GM20000 (cell line): ENCODE measurements at regions not wholly inside any gene's neighbourhood (a gene's known extent, or its start where the extent isn't known, plus 50 kb on each side); places are given as distances from the start of the nearest gene placed in this dataset.

Source experiments
- DNase-seq: peaks from one replicate; pipeline ENCODE4 v3.0.0; 2012; ENCODE audit warnings: low spot score
- TF ChIP-seq, protein P1 (sequence below): IDR thresholded peaks from 2 replicates; pipeline ENCODE4 v1.5.1; 2012; ENCODE audit warnings: mild to moderate bottlenecking, control low read depth; ENCODE audit errors: extremely low read depth, missing control alignments

DNA sequence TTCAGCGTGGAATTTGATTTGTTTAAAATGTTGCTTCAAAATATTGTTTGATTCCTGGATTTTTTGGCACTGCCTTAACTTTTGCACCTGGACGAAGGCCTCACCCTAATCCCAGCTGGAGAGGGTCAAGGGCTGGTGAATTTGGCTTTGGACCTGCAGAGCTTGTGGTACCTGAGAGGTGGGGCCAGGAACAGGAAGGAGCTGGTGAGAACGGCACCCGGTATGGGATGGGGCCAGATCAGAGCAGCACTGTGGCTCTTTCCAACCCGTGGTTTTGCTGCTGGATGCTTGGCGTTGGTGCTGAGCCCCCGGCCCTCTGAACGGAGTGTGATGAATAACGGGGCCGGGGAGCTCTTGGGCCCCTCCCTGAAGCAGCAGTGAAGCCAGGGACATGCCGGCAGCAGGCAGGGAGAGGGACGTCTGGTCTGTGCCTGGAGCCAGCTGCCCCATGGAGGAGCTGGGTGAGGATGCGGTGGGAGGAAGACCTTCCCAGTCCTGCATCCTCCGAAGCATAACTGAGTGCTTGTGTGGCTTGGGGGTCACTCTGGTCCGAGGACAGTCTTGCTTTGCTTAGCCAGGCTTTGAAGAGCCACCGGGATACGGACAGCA, 275.4 kb downstream of the SEC14L1 start:
- TF ChIP-seq, protein P1, sequence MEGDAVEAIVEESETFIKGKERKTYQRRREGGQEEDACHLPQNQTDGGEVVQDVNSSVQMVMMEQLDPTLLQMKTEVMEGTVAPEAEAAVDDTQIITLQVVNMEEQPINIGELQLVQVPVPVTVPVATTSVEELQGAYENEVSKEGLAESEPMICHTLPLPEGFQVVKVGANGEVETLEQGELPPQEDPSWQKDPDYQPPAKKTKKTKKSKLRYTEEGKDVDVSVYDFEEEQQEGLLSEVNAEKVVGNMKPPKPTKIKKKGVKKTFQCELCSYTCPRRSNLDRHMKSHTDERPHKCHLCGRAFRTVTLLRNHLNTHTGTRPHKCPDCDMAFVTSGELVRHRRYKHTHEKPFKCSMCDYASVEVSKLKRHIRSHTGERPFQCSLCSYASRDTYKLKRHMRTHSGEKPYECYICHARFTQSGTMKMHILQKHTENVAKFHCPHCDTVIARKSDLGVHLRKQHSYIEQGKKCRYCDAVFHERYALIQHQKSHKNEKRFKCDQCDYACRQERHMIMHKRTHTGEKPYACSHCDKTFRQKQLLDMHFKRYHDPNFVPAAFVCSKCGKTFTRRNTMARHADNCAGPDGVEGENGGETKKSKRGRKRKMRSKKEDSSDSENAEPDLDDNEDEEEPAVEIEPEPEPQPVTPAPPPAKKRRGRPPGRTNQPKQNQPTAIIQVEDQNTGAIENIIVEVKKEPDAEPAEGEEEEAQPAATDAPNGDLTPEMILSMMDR: no peak
- no peak for DNase-seq

DNA sequence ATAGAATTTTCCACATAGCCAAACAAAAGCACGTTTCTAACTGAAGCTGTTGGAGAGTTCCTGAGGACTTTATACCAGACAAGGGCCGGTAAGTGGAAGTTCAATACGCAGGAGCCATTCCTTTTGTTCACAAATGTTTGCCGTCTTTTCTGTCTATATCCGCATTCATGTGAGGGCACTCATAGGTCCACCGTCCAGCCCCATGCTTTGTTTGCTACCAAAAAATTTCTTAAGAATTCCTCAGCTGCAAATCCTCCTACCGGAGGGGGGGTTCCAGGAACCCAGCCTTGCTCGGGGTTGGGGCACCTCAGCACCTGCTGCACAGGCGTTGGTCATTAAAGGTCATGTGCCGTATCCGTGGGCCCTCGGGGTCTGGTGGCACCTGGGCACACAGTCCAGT, 276.8 kb downstream of the SEC14L1 start:
- DNase-seq: no peak

DNA sequence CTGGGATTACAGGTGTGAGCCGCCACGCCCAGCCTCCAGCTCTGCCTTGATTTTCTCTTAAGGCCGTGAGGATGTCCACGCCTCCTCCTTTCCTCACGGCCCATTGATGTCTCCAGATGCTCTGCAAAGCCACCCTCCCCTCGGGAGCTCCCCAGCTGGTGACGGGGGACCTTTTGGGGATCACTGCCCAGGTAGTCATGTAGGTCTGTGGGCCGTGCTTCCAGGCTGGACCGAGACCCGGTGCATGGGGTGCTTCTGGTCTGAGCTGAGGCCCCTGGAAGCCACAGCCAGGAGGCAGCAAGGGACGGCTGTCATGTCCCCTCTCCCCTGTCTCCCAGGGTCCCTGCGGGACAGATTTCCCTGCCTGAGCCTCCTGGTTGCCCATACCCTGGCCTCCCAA, 277.8 kb downstream of the SEC14L1 start:
- TF ChIP-seq, protein P1: no peak
- DNase-seq: no peak

More for the DNA sequence above, 276.8 kb downstream of the SEC14L1 start:
- TF ChIP-seq, protein P1: no peak

DNA sequence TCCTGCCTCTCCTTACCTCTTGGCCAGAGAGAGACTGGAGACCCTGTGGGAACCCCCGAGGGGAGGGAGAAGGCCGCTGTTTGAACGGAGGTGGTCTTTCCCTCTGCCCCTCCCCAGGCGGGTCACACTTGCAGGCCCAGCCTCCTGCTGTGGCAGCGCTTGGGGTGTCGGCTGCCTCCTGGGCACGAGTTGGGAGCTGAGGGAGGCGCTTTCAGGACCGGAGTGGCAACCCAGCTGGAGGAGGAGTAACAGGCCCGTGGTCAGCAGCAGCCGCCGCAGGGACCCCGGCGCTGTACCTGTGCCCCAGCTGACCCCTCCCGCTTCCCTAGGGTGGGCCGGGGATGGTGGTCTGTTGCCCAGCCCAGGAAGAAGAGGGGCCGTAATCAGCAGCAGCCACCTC, 278.3 kb downstream of the SEC14L1 start:
- TF ChIP-seq, protein P1: no peak
- no peak for DNase-seq

DNA sequence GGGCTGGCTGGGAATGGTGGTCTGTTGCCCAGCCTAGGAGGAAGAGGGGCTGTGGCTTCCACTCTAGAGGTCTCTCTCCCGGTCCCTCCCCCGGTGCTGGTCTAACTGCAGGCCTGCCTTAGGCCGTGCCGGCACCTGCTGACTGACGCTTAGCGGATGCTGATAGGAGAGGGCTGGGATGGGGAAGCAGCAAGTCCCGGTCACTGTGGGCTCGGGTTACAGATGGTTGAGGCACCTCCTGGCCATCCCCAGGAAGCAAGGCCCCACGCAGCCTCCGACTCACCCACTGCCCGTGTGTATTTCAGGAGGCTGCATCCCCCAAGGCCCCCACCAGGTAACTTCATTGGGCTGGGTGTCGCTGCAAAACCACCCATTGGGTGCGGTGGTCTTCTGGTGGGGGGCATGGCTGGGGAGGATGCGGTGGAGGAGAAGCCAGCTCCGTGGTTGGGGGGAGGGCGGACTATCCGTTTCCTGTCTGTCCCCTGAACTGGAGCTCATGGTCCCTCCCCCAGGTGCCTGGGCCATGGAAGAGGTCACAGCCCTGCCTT, 278.9 kb downstream of the SEC14L1 start:
- TF ChIP-seq, protein P1: no peak
- DNase-seq: no peak

DNA sequence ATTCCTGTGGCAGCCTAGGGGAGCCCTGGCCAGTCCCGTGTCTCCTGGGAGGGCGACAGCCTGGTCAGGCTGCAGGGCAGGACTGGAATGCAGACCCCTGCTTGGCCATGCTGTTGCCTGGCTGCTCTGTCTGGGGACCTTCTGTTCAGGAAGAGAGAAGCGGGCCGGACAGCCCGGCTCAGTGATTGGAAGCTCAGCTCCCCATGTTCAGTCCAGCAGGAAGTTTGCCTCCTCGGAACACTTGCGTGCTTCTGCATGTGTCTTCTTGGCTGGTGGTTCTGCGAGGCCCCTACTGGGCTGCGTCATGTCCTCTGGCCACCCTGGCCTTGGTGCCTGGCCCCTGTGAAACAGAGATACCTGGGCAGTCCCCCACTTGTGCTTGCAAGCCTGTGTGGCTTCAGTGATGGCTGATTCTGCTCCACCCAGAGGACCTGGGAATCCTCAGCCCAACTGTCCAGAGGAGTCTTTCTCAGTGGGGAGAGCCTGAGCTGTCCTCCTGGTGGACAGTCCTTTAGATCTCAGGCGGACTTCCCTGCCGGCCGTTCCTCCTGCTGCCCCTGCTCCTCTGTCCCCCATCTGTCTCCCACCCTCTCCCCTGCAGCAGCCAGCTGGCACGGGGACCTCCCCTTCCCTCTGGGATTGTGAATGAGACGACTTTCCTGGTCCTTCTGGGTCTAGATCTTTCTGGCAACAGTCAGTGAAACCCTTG, 279.5 kb downstream of the SEC14L1 start:
- TF ChIP-seq, protein P1: no peak
- no peak for DNase-seq
